SK-N-SH (cell line): ENCODE measurements at regions not wholly inside any gene's neighbourhood (a gene's known extent, or its start where the extent isn't known, plus 50 kb on each side); places are given as distances from the start of the nearest gene placed in this dataset.

ENCODE experiments used
- EP300 ChIP-seq, 2 experiments: IDR thresholded peaks; 2 replicates each; pipeline versions ENCODE4 v1.4.0 to v1.6.1; 2012; ENCODE audit warnings: borderline replicate concordance in 1 of 2, low read depth in 1 of 2, low read length in 1 of 2
- EZH2phosphoT487 ChIP-seq: fragments of 200-600 bp; sonication (generic); IDR thresholded peaks from 2 replicates; pipeline ENCODE4 v1.6.1; 2017; ENCODE audit warnings: low read depth, mixed run types, mild to moderate bottlenecking, antibody characterized with exemption, moderate library complexity, borderline replicate concordance
- TF ChIP-seq, protein P1 (sequence below): fragments of 200-600 bp; sonication (generic); IDR thresholded peaks from 2 replicates; pipeline ENCODE4 v1.6.1; 2017; ENCODE audit warnings: antibody characterized with exemption, mild to moderate bottlenecking, moderate library complexity
- TF ChIP-seq, protein P2 (sequence below): IDR thresholded peaks from 2 replicates; pipeline ENCODE4 v1.4.0; 2012; ENCODE audit warnings: low read depth
- TF ChIP-seq, protein P3 (sequence below): IDR thresholded peaks from 2 replicates; pipeline ENCODE4 v1.4.0; 2012; ENCODE audit warnings: low read depth, borderline replicate concordance
- TF ChIP-seq, protein P4 (sequence below): IDR thresholded peaks from 2 replicates; pipeline ENCODE4 v1.6.1; 2012; ENCODE audit warnings: mild to moderate bottlenecking, low read depth, low read length, moderate library complexity
- TF ChIP-seq, protein P5 (sequence below): fragments of 150-350 bp; IDR thresholded peaks from 2 replicates; pipeline ENCODE4 v1.6.1; 2017; ENCODE audit warnings: antibody characterized with exemption, low read length, low read depth, borderline replicate concordance

DNA sequence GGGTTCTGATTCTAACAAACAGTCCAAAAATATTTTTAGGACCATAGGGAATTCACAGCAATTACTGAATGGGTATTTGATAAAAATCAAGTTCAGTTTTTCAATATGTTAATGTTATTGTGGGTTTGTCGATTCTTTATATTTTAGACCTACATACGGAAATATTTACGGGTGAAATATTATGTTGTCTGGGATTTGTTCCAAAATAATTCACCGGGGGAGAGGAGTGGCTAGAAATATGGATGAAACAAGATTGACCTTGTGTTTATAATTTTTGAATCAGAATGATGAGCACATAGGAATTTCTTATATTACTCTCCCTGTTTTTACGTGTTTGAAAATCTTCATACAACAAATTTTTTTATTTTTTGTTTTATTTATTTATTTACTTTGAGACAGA lies 56.7 kb upstream of the USP1 start:
- no peak for TF ChIP-seq EZH2phosphoT487
- TF ChIP-seq, protein P1, sequence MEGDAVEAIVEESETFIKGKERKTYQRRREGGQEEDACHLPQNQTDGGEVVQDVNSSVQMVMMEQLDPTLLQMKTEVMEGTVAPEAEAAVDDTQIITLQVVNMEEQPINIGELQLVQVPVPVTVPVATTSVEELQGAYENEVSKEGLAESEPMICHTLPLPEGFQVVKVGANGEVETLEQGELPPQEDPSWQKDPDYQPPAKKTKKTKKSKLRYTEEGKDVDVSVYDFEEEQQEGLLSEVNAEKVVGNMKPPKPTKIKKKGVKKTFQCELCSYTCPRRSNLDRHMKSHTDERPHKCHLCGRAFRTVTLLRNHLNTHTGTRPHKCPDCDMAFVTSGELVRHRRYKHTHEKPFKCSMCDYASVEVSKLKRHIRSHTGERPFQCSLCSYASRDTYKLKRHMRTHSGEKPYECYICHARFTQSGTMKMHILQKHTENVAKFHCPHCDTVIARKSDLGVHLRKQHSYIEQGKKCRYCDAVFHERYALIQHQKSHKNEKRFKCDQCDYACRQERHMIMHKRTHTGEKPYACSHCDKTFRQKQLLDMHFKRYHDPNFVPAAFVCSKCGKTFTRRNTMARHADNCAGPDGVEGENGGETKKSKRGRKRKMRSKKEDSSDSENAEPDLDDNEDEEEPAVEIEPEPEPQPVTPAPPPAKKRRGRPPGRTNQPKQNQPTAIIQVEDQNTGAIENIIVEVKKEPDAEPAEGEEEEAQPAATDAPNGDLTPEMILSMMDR = no peak
- TF ChIP-seq, protein P2, sequence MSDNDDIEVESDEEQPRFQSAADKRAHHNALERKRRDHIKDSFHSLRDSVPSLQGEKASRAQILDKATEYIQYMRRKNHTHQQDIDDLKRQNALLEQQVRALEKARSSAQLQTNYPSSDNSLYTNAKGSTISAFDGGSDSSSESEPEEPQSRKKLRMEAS = no peak
- TF ChIP-seq EP300 (IDR thresholded peaks at IDR 0.05; ENCODE audit: borderline replicate concordance in 1 of 2, low read depth in 1 of 2, low read length in 1 of 2) = no peak
- TF ChIP-seq, protein P3, sequence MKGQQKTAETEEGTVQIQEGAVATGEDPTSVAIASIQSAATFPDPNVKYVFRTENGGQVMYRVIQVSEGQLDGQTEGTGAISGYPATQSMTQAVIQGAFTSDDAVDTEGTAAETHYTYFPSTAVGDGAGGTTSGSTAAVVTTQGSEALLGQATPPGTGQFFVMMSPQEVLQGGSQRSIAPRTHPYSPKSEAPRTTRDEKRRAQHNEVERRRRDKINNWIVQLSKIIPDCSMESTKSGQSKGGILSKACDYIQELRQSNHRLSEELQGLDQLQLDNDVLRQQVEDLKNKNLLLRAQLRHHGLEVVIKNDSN = no peak
- TF ChIP-seq, protein P4, sequence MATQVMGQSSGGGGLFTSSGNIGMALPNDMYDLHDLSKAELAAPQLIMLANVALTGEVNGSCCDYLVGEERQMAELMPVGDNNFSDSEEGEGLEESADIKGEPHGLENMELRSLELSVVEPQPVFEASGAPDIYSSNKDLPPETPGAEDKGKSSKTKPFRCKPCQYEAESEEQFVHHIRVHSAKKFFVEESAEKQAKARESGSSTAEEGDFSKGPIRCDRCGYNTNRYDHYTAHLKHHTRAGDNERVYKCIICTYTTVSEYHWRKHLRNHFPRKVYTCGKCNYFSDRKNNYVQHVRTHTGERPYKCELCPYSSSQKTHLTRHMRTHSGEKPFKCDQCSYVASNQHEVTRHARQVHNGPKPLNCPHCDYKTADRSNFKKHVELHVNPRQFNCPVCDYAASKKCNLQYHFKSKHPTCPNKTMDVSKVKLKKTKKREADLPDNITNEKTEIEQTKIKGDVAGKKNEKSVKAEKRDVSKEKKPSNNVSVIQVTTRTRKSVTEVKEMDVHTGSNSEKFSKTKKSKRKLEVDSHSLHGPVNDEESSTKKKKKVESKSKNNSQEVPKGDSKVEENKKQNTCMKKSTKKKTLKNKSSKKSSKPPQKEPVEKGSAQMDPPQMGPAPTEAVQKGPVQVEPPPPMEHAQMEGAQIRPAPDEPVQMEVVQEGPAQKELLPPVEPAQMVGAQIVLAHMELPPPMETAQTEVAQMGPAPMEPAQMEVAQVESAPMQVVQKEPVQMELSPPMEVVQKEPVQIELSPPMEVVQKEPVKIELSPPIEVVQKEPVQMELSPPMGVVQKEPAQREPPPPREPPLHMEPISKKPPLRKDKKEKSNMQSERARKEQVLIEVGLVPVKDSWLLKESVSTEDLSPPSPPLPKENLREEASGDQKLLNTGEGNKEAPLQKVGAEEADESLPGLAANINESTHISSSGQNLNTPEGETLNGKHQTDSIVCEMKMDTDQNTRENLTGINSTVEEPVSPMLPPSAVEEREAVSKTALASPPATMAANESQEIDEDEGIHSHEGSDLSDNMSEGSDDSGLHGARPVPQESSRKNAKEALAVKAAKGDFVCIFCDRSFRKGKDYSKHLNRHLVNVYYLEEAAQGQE = no peak
- TF ChIP-seq, protein P5, sequence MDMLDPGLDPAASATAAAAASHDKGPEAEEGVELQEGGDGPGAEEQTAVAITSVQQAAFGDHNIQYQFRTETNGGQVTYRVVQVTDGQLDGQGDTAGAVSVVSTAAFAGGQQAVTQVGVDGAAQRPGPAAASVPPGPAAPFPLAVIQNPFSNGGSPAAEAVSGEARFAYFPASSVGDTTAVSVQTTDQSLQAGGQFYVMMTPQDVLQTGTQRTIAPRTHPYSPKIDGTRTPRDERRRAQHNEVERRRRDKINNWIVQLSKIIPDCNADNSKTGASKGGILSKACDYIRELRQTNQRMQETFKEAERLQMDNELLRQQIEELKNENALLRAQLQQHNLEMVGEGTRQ = no peak
